ENCODE measurements at regions not wholly inside any gene's neighbourhood (a gene's known extent, or its start where the extent isn't known, plus 50 kb on each side); places are given as distances from the start of the nearest gene placed in this dataset.

DNA sequence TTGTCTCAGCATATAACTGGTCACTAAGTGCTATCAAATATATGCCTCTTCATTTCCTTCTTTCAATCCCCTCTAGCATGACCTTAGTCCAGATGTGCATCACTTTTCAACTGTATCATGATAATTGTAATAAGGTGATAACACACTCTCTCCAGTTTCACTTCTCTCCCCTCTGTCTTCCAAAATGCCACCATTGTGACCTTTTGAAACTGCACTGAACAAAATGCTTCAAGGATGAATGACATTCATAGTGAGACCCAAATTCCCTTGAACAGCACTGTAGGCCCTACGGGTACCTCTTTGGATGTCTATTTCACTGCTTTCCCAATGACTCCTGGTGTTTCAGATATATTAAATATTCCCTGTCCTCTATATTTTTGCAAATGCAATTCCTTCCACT, 224.8 kb downstream of the DNAJB9 start:
- DNase-seq (ENCODE audit: low read depth in 1 of 2, low spot score in 1 of 2) = no peak

DNA sequence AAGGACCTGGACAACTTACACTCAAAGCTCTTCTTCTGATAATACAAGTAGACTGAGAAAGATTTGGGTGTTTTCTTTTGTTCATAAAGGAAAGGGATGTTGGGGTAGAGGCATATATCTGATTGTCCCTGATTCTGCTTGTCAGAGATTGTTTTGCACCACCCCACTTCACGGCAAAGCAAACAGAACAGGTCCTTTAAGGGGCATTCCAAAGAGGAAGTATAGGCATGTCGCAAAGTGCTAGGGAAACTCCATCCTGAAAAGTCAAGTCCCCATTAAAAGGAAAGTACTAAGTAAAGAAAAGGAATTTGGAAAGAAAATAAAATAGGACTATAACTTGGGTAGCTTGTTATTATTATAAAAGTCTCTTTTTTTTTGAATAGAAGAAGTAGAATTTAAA, 233.0 kb downstream of the DNAJB9 start:
- no peak overlapping the region for H3K4me3 ChIP-seq (replicated peaks; ENCODE audit: insufficient read depth, low read length)
- no peak for TF ChIP-seq POLR2AphosphoS5 (IDR thresholded peaks at IDR 0.05; ENCODE audit: low read depth)
- TF ChIP-seq, protein P1, sequence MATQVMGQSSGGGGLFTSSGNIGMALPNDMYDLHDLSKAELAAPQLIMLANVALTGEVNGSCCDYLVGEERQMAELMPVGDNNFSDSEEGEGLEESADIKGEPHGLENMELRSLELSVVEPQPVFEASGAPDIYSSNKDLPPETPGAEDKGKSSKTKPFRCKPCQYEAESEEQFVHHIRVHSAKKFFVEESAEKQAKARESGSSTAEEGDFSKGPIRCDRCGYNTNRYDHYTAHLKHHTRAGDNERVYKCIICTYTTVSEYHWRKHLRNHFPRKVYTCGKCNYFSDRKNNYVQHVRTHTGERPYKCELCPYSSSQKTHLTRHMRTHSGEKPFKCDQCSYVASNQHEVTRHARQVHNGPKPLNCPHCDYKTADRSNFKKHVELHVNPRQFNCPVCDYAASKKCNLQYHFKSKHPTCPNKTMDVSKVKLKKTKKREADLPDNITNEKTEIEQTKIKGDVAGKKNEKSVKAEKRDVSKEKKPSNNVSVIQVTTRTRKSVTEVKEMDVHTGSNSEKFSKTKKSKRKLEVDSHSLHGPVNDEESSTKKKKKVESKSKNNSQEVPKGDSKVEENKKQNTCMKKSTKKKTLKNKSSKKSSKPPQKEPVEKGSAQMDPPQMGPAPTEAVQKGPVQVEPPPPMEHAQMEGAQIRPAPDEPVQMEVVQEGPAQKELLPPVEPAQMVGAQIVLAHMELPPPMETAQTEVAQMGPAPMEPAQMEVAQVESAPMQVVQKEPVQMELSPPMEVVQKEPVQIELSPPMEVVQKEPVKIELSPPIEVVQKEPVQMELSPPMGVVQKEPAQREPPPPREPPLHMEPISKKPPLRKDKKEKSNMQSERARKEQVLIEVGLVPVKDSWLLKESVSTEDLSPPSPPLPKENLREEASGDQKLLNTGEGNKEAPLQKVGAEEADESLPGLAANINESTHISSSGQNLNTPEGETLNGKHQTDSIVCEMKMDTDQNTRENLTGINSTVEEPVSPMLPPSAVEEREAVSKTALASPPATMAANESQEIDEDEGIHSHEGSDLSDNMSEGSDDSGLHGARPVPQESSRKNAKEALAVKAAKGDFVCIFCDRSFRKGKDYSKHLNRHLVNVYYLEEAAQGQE (IDR thresholded peaks at IDR 0.05; ENCODE audit: insufficient replicate concordance, low read depth) = no peak
- no peak for TF ChIP-seq SPI1 (IDR thresholded peaks at IDR 0.05; ENCODE audit: borderline replicate concordance, low read depth)
- TF ChIP-seq, protein P2, sequence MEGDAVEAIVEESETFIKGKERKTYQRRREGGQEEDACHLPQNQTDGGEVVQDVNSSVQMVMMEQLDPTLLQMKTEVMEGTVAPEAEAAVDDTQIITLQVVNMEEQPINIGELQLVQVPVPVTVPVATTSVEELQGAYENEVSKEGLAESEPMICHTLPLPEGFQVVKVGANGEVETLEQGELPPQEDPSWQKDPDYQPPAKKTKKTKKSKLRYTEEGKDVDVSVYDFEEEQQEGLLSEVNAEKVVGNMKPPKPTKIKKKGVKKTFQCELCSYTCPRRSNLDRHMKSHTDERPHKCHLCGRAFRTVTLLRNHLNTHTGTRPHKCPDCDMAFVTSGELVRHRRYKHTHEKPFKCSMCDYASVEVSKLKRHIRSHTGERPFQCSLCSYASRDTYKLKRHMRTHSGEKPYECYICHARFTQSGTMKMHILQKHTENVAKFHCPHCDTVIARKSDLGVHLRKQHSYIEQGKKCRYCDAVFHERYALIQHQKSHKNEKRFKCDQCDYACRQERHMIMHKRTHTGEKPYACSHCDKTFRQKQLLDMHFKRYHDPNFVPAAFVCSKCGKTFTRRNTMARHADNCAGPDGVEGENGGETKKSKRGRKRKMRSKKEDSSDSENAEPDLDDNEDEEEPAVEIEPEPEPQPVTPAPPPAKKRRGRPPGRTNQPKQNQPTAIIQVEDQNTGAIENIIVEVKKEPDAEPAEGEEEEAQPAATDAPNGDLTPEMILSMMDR (IDR thresholded peaks at IDR 0.05; ENCODE audit: insufficient read depth, low read length) = no peak
- no peak for TF ChIP-seq GABPA (IDR thresholded peaks at IDR 0.05; ENCODE audit: low read depth)
- no peaks in the 10 kb centered on the region for H3K27me3 ChIP-seq (ENCODE audit: insufficient read depth, poor library complexity, severe bottlenecking)
- no peak for DNase-seq (ENCODE audit: low read depth in 1 of 2, low spot score in 1 of 2)
- no peak overlapping the region for H3K27ac ChIP-seq (replicated peaks)

More for the DNA sequence above, 224.8 kb downstream of the DNAJB9 start:
- Histone ChIP-seq H3K27me3 (ENCODE audit: insufficient read depth, poor library complexity, severe bottlenecking) (no peaks in the 10 kb centered on the region), H3K4me3 (replicated peaks; ENCODE audit: insufficient read depth, low read length) (no peak overlapping the region), H3K27ac (replicated peaks) (no peak overlapping the region)
- TF ChIP-seq GABPA (IDR thresholded peaks at IDR 0.05; ENCODE audit: low read depth) = no peak
- TF ChIP-seq, protein P1 (IDR thresholded peaks at IDR 0.05; ENCODE audit: insufficient replicate concordance, low read depth) = no peak
- TF ChIP-seq SPI1 (IDR thresholded peaks at IDR 0.05; ENCODE audit: borderline replicate concordance, low read depth) = no peak
- no peak for TF ChIP-seq POLR2AphosphoS5 (IDR thresholded peaks at IDR 0.05; ENCODE audit: low read depth)
- TF ChIP-seq, protein P2 (IDR thresholded peaks at IDR 0.05; ENCODE audit: insufficient read depth, low read length) = no peak

DNA sequence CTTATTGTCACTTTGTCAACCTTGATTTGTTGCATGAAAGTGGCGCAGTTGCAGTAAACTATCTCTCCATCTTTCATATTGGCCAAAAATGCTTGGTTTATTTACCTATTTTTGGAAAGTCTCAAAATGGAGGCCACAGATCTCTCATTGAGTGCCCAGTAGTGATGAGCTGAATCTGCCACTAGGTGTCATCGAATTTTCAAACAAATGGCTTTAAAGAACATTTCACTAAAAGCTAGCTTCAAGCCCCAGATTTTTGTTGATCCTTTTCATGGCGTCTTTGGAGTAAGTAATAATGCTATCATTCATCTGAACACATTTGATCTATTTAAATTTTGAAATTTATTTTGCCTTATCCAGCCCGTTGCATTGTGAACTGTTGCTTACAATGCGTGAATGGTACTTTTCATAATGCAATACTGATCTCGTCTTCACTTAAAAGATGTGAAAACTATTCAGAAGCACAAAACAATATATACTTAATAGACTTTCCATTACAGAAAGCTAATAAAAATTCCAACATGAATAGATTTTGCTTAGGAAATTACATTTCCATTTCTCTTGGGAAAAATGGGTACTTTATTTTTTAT, 236.2 kb downstream of the DNAJB9 start:
- DNase-seq (ENCODE audit: low read depth in 1 of 2, low spot score in 1 of 2) = peak; percentile 1 to 5
- Histone ChIP-seq H3K27ac (replicated peaks) (no peak overlapping the region), H3K27me3 (ENCODE audit: insufficient read depth, poor library complexity, severe bottlenecking) (no peaks in the 10 kb centered on the region), H3K4me3 (replicated peaks; ENCODE audit: insufficient read depth, low read length) (no peak overlapping the region)
- TF ChIP-seq, protein P2 (IDR thresholded peaks at IDR 0.05; ENCODE audit: insufficient read depth, low read length) = peak; percentile 24
- no peak for TF ChIP-seq POLR2AphosphoS5 (IDR thresholded peaks at IDR 0.05; ENCODE audit: low read depth)

Data from HL-60 (cell line).